Thyroid gland (tissue), 4 donors: ENCODE measurements at regions not wholly inside any gene's neighbourhood (a gene's known extent, or its start where the extent isn't known, plus 50 kb on each side); places are given as distances from the start of the nearest gene placed in this dataset.

Experiments
- CTCF ChIP-seq, 6 experiments: fragments of 200-600 bp in 3 of 6; fragments of 450-650 bp in 3 of 6; sonication (generic) in 3 of 6; IDR thresholded peaks; one replicate each; pipeline ENCODE4 v1.5.1; 2016 to 2019; ENCODE audit warnings: antibody characterized with exemption in 6 of 6, mild to moderate bottlenecking in 2 of 6, inconsistent platforms in 1 of 6, moderate library complexity in 1 of 6
- POLR2A ChIP-seq, 2 donors: fragments of 450-650 bp; IDR thresholded peaks; one replicate each; pipeline ENCODE4 v1.6.1; 2017; ENCODE audit warnings: antibody characterized with exemption in 2 of 2, mild to moderate bottlenecking in 2 of 2, moderate library complexity in 1 of 2

DNA sequence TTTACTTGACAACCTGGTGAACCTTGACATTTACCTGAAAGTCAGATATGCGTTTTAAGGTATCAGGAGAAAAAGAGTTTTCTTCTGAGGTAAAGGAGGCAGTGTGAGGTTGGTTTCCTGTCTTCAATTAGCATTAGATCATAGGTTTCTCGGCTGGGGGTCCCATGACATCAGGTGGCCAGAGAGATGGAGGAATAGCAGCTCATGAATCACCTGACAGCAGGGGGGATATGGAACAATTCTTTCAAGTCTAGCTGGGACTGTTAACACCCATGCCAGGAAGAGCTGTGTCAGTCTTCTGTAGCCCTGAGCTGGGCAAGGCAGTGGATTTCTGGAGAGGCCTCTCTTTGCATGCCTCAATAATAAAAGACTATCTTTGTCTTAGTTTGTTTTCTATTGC is 108.0 kb upstream of the TMEM170B start:
- TF ChIP-seq POLR2A (IDR thresholded peaks at IDR 0.05), result no peak
- TF ChIP-seq CTCF (IDR thresholded peaks at IDR 0.05), result no peak
